HFFc6 (cell line): ENCODE measurements at regions not wholly inside any gene's neighbourhood (a gene's known extent, or its start where the extent isn't known, plus 50 kb on each side); places are given as distances from the start of the nearest gene placed in this dataset.
"Not testable (repeated sequence)": the region's sequence is repeated elsewhere in the genome, so short reads cannot be mapped to it uniquely, and the experiment has no call there.

Source experiments
- DNase-seq: peaks from one replicate; pipeline ENCODE4 v3.0.0-alpha.2; 2018
- H3K27ac Mint-ChIP-seq: 2 replicates; pipeline ENCODE4 v1.8.0; 2020; ENCODE audit warnings: mild to moderate bottlenecking, mixed read lengths
- H3K27me3 Mint-ChIP-seq: 2 replicates; pipeline ENCODE4 v1.8.0; 2021; ENCODE audit warnings: mild to moderate bottlenecking, moderate library complexity, mixed read lengths; ENCODE audit not compliant: insufficient read depth
- H3K36me3 Mint-ChIP-seq: 2 replicates; pipeline ENCODE4 v1.8.0; 2021; ENCODE audit warnings: low read depth, mixed read lengths
- H3K4me1 Mint-ChIP-seq: 2 replicates; pipeline ENCODE4 v1.8.0; 2020; ENCODE audit warnings: low read depth, mixed read lengths
- H3K4me3 Mint-ChIP-seq: 2 replicates; pipeline ENCODE4 v1.8.0; 2020; ENCODE audit warnings: mild to moderate bottlenecking, moderate library complexity, mixed read lengths
- H3K9me3 Mint-ChIP-seq: 2 replicates; pipeline ENCODE4 v1.8.0; 2020; ENCODE audit warnings: mild to moderate bottlenecking, mixed read lengths
- TF ChIP-seq, protein P1 (sequence below): fragments of 200-600 bp; sonication (generic); IDR thresholded peaks from 2 replicates; pipeline ENCODE4 v1.5.0; 2021; ENCODE audit warnings: antibody characterized with exemption, mild to moderate bottlenecking

- no peak overlapping the region for H3K4me3 Mint-ChIP-seq
- H3K4me1 Mint-ChIP-seq, result no peaks in the 10 kb centered on the region
- DNase-seq, result no peak
- no peak overlapping the region for H3K27ac Mint-ChIP-seq
- H3K36me3 Mint-ChIP-seq, result no peaks in the 10 kb centered on the region
- H3K27me3 Mint-ChIP-seq, result no peaks in the 10 kb centered on the region
- TF ChIP-seq, protein P1, sequence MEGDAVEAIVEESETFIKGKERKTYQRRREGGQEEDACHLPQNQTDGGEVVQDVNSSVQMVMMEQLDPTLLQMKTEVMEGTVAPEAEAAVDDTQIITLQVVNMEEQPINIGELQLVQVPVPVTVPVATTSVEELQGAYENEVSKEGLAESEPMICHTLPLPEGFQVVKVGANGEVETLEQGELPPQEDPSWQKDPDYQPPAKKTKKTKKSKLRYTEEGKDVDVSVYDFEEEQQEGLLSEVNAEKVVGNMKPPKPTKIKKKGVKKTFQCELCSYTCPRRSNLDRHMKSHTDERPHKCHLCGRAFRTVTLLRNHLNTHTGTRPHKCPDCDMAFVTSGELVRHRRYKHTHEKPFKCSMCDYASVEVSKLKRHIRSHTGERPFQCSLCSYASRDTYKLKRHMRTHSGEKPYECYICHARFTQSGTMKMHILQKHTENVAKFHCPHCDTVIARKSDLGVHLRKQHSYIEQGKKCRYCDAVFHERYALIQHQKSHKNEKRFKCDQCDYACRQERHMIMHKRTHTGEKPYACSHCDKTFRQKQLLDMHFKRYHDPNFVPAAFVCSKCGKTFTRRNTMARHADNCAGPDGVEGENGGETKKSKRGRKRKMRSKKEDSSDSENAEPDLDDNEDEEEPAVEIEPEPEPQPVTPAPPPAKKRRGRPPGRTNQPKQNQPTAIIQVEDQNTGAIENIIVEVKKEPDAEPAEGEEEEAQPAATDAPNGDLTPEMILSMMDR, result no peak
- H3K9me3 Mint-ChIP-seq, result peaks cover 57% of the 10 kb centered on the region
Measured at GRCh38 chr9:106228861-106229260, 534.5 kb downstream of the TMEM38B start.

DNA sequence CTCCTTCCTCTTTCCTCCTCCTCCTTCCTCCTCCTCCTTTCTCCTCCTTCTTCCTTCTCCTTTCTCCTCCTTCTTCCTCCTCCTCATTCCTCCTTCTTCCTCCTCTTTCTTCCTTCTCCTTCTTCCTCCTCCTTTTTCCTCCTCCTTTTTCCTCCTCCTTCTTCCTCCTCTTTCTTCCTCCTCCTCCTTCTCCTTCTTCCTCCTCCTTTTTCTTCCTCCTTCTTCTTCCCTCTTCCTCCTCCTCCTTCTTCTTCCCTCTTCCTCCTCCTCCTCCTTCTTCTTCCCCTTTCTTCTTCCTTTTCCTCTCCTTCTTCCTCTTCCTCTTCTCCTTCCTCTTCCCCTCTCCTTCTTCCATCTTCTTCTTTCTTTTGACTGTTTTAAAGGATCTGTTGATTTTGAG lies 538.8 kb downstream of the TMEM38B start:
- no peak for DNase-seq

GRCh38 chr9:106260908-106261307 lies 566.6 kb downstream of the TMEM38B start:
- not testable (repeated sequence) for H3K4me3 Mint-ChIP-seq, H3K27me3 Mint-ChIP-seq

More for the DNA sequence above, 538.8 kb downstream of the TMEM38B start:
- Mint-ChIP-seq H3K36me3 (no peaks in the 10 kb centered on the region), H3K4me1 (no peaks in the 10 kb centered on the region), H3K9me3 (peaks cover 47% of the 10 kb centered on the region), H3K27ac (no peak overlapping the region), H3K27me3 (no peaks in the 10 kb centered on the region), H3K4me3 (no peak overlapping the region)
- TF ChIP-seq, protein P1, result no peak

GRCh38 chr9:106277966-106278365 lies 583.6 kb downstream of the TMEM38B start:
- TF ChIP-seq, protein P1, result no peak
- Mint-ChIP-seq H3K27ac (no peak overlapping the region), H3K36me3 (no peaks in the 10 kb centered on the region; the same call in 1 of the 2 replicates), H3K27me3 (no peaks in the 10 kb centered on the region), H3K9me3 (peaks cover 26% of the 10 kb centered on the region), H3K4me3 (no peak overlapping the region), H3K4me1 (no peaks in the 10 kb centered on the region)
- DNase-seq, result no peak

More at GRCh38 chr9:106260908-106261307, 566.6 kb downstream of the TMEM38B start:
- not testable (repeated sequence) for DNase-seq, H3K27ac Mint-ChIP-seq, H3K36me3 Mint-ChIP-seq, H3K4me1 Mint-ChIP-seq
- H3K9me3 Mint-ChIP-seq, result peaks cover 29% of the 10 kb centered on the region

DNA sequence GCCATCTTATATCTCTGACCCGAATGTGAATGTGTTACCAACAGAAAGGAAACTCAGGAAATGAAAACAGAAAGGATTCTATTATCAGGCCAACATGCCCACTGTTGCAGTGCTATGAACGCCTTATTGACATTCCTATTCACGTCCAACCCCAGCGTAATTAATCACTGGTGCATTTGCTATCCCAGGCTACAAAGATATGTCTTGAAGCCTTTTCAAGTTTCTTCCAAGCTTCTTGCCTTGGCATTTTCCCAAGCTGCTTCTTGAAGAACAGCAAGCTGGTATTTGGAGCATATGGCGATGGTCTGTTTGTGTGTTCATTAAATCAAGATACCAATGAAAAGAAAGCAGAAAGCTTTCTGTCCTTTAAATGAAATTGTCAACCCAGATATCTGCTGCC lies 579.2 kb upstream of the ZNF462 start:
- H3K9me3 Mint-ChIP-seq, result peaks cover 33% of the 10 kb centered on the region
- TF ChIP-seq, protein P1, result no peak
- no peak for DNase-seq
- H3K27me3 Mint-ChIP-seq, result no peaks in the 10 kb centered on the region; the same call in 1 of the 2 replicates
- no peaks in the 10 kb centered on the region for H3K36me3 Mint-ChIP-seq
- no peak overlapping the region for H3K27ac Mint-ChIP-seq
- no peaks in the 10 kb centered on the region for H3K4me1 Mint-ChIP-seq
- H3K4me3 Mint-ChIP-seq, result no peak overlapping the region

- no peaks in the 10 kb centered on the region for H3K36me3 Mint-ChIP-seq
- TF ChIP-seq, protein P1, result no peak
- H3K27me3 Mint-ChIP-seq, result no peaks in the 10 kb centered on the region; the same call in 1 of the 2 replicates
- no peak for DNase-seq
- H3K27ac Mint-ChIP-seq, result no peak overlapping the region
- no peak overlapping the region for H3K4me3 Mint-ChIP-seq
- H3K9me3 Mint-ChIP-seq, result peaks cover 39% of the 10 kb centered on the region
- H3K4me1 Mint-ChIP-seq, result no peaks in the 10 kb centered on the region
Measured at GRCh38 chr9:106284296-106284695, 578.7 kb upstream of the ZNF462 start.
